ENCODE measurements at regions not wholly inside any gene's neighbourhood (a gene's known extent, or its start where the extent isn't known, plus 50 kb on each side); places are given as distances from the start of the nearest gene placed in this dataset.

GRCh38 chr3:66585520-66586095, 84.8 kb upstream of the LRIG1 start:
- POLR2A ChIA-PET = no interaction called here
- CTCF ChIA-PET = no interaction called here
- H3K4me3 ChIP-seq (ENCODE audit: low read depth, low read length) = no peak overlapping the region
- H3K9me3 ChIP-seq (ENCODE audit: control insufficient read depth, insufficient read depth, low read length) = peaks cover 5% of the 10 kb centered on the region; the same call in 1 of the 2 replicates
- no peak for DNase-seq (ENCODE audit: low read depth, low spot score)
- no peak for TF ChIP-seq CTCF (IDR thresholded peaks at IDR 0.05; ENCODE audit: low read depth, low read length)
- H3K27me3 ChIP-seq (ENCODE audit: control insufficient read depth, insufficient read depth, low read length) = no peaks in the 10 kb centered on the region
- H3K27ac ChIP-seq (ENCODE audit: low read depth, low read length) = no peak overlapping the region

- no peak for DNase-seq (ENCODE audit: low read depth, low spot score)
- no peak for TF ChIP-seq CTCF (IDR thresholded peaks at IDR 0.05; ENCODE audit: low read depth, low read length)
- Histone ChIP-seq H3K27me3 (ENCODE audit: control insufficient read depth, insufficient read depth, low read length) (no peaks in the 10 kb centered on the region), H3K4me3 (ENCODE audit: low read depth, low read length) (no peak overlapping the region), H3K27ac (ENCODE audit: low read depth, low read length) (no peak overlapping the region), H3K9me3 (ENCODE audit: control insufficient read depth, insufficient read depth, low read length) (peaks cover 5% of the 10 kb centered on the region; the same call in 1 of the 2 replicates)
- ChIA-PET POLR2A (no interaction called here), CTCF (no interaction called here)
These were observed 86.0 kb upstream of the LRIG1 start for GRCh38 chr3:66586853-66587252.

GRCh38 chr3:66588340-66588847, 87.6 kb upstream of the LRIG1 start:
- TF ChIP-seq CTCF (IDR thresholded peaks at IDR 0.05; ENCODE audit: low read depth, low read length) = no peak
- DNase-seq (ENCODE audit: low read depth, low spot score) = peak; percentile 63
- H3K27ac ChIP-seq (ENCODE audit: low read depth, low read length) = peak overlapping the region; percentile 47
- H3K27me3 ChIP-seq (ENCODE audit: control insufficient read depth, insufficient read depth, low read length) = no peaks in the 10 kb centered on the region
- POLR2A ChIA-PET = interaction anchor here (0.5 kb wide), 1 partner anchor 21 kb away, joined by 4 read pairs; no protein-coding TSS in a partner anchor
- no peak overlapping the region for H3K4me3 ChIP-seq (ENCODE audit: low read depth, low read length)
- CTCF ChIA-PET = interaction anchor here (1.7 kb wide), 1 partner anchor 228 kb away, joined by 5 read pairs; no protein-coding TSS in a partner anchor
- H3K9me3 ChIP-seq (ENCODE audit: control insufficient read depth, insufficient read depth, low read length) = no peaks in the 10 kb centered on the region

GRCh38 chr3:66592016-66592761, 91.4 kb upstream of the LRIG1 start:
- TF ChIP-seq CTCF (IDR thresholded peaks at IDR 0.05; ENCODE audit: low read depth, low read length) = no peak
- Histone ChIP-seq H3K27me3 (ENCODE audit: control insufficient read depth, insufficient read depth, low read length) (no peaks in the 10 kb centered on the region), H3K27ac (ENCODE audit: low read depth, low read length) (peak overlapping the region; percentile 92), H3K4me3 (ENCODE audit: low read depth, low read length) (no peak overlapping the region), H3K9me3 (ENCODE audit: control insufficient read depth, insufficient read depth, low read length) (no peaks in the 10 kb centered on the region)
- ChIA-PET POLR2A (interaction anchor here (0.7 to 1.8 kb wide), 8 partner anchors 18 to 322 kb away, joined by 3 to 8 read pairs (median 5); no protein-coding TSS in a partner anchor), CTCF (interaction anchor here (0.7 to 1.8 kb wide), 4 partner anchors 79 to 339 kb away, joined by 4 to 7 read pairs (median 5); no protein-coding TSS in a partner anchor)
- no peak for DNase-seq (ENCODE audit: low read depth, low spot score)
